A549 (cell line): ENCODE measurements at regions not wholly inside any gene's neighbourhood (a gene's known extent, or its start where the extent isn't known, plus 50 kb on each side); places are given as distances from the start of the nearest gene placed in this dataset.

ENCODE experiments used
- CEBPB ChIP-seq, 2 experiments: fragments of >200 bp in 1 of 2; sonication (Bioruptor Twin) in 1 of 2; formaldehyde crosslinking in 1 of 2; IDR thresholded peaks; 2 replicates each; pipeline ENCODE4 v1.6.1; 2012 to 2016
- EP300 ChIP-seq, 2 experiments: fragments of >200 bp; sonication (Bioruptor Twin); formaldehyde crosslinking; IDR thresholded peaks; 2 replicates in 1 of 2; 3 replicates in 1 of 2; pipeline ENCODE4 v1.6.1; 2016 to 2017
- POLR2A ChIP-seq: IDR thresholded peaks from 2 replicates; pipeline ENCODE4 v1.6.1; 2012; ENCODE audit warnings: mild to moderate bottlenecking, low read length
- RFX5 ChIP-seq: fragments of 450-650 bp; IDR thresholded peaks from 2 replicates; pipeline ENCODE4 v1.7.1; 2014; ENCODE audit warnings: antibody characterized with exemption, mild to moderate bottlenecking, moderate library complexity
- TF ChIP-seq, protein P1 (sequence below): fragments of >200 bp; sonication (Bioruptor Twin); formaldehyde crosslinking; IDR thresholded peaks from 3 replicates; pipeline ENCODE4 v1.5.1; 2016
- TF ChIP-seq, protein P2 (sequence below): fragments of 450-650 bp; IDR thresholded peaks from 2 replicates; pipeline ENCODE4 v1.6.1; 2014; ENCODE audit warnings: antibody characterized with exemption

DNA sequence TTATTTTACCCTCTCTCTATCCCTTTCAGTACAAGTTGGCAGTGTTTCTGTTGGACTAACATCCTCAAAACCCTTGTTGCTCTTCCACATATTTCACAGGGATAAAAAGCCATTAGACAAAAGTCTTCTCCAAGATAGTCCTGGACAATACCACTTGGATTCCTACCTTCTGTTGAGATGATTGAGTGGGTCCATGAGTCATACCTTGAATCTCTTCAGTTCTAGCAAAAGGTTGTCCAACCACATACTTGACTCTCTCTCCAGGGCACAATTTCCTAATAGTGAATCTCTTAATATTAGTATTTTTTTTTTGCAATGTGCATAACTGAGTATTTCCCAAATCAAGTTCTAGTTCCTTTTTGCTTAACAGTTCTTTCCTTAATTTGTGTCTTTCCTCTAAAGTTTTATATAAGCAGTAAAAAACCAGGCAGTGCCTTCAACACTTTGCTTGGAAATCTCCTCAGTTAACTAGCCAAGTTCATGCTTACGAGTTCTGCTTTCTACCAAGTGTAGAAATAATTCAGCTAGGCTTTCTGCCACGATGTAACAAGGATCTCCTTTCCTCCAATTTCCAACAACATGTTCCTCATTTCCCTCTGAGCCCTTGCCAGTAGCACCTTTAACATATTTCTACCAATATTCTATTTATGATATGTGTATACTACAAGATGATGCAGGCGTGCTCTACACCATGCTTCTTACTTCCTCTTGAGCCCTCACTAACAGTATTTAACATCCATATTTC lies 68.3 kb upstream of the NEO1 start:
- TF ChIP-seq EP300 (IDR thresholded peaks at IDR 0.05) (no peak), POLR2A (no peak), CEBPB (IDR thresholded peaks at IDR 0.05) (no peak), RFX5 (no peak)
- TF ChIP-seq, protein P1, sequence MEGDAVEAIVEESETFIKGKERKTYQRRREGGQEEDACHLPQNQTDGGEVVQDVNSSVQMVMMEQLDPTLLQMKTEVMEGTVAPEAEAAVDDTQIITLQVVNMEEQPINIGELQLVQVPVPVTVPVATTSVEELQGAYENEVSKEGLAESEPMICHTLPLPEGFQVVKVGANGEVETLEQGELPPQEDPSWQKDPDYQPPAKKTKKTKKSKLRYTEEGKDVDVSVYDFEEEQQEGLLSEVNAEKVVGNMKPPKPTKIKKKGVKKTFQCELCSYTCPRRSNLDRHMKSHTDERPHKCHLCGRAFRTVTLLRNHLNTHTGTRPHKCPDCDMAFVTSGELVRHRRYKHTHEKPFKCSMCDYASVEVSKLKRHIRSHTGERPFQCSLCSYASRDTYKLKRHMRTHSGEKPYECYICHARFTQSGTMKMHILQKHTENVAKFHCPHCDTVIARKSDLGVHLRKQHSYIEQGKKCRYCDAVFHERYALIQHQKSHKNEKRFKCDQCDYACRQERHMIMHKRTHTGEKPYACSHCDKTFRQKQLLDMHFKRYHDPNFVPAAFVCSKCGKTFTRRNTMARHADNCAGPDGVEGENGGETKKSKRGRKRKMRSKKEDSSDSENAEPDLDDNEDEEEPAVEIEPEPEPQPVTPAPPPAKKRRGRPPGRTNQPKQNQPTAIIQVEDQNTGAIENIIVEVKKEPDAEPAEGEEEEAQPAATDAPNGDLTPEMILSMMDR, result no peak
- TF ChIP-seq, protein P2, sequence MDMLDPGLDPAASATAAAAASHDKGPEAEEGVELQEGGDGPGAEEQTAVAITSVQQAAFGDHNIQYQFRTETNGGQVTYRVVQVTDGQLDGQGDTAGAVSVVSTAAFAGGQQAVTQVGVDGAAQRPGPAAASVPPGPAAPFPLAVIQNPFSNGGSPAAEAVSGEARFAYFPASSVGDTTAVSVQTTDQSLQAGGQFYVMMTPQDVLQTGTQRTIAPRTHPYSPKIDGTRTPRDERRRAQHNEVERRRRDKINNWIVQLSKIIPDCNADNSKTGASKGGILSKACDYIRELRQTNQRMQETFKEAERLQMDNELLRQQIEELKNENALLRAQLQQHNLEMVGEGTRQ, result no peak
